ENCODE measurements at regions not wholly inside any gene's neighbourhood (a gene's known extent, or its start where the extent isn't known, plus 50 kb on each side); places are given as distances from the start of the nearest gene placed in this dataset.

- no peak overlapping the region for H3K4me3 ChIP-seq (ENCODE audit: low read depth, low read length)
- CTCF ChIA-PET: interaction anchor here (0.7 kb wide), 1 partner anchor 14 kb away, joined by 3 read pairs; no protein-coding TSS in a partner anchor
- POLR2A ChIA-PET: no interaction called here
- H3K27me3 ChIP-seq (ENCODE audit: control insufficient read depth, insufficient read depth, low read length): no peaks in the 10 kb centered on the region
- H3K36me3 ChIP-seq (ENCODE audit: control insufficient read depth, insufficient read depth, low read length): no peaks in the 10 kb centered on the region
- DNase-seq (ENCODE audit: low read depth): no peak
- TF ChIP-seq CTCF (IDR thresholded peaks at IDR 0.05; ENCODE audit: insufficient read depth, low read depth, low read length): no peak
Measured at GRCh38 chr12:60112063-60112462, 516.2 kb downstream of the SLC16A7 start.

GRCh38 chr12:60112763-60113162 is 516.9 kb downstream of the SLC16A7 start:
- H3K4me3 ChIP-seq (ENCODE audit: low read depth, low read length): no peak overlapping the region
- no peak for DNase-seq (ENCODE audit: low read depth)
- no peaks in the 10 kb centered on the region for H3K27me3 ChIP-seq (ENCODE audit: control insufficient read depth, insufficient read depth, low read length)
- CTCF ChIA-PET: no interaction called here
- no peaks in the 10 kb centered on the region for H3K36me3 ChIP-seq (ENCODE audit: control insufficient read depth, insufficient read depth, low read length)
- POLR2A ChIA-PET: no interaction called here
- TF ChIP-seq CTCF (IDR thresholded peaks at IDR 0.05; ENCODE audit: insufficient read depth, low read depth, low read length): no peak

GRCh38 chr12:60114169-60114568 is 518.3 kb downstream of the SLC16A7 start:
- POLR2A ChIA-PET: no interaction called here
- Histone ChIP-seq H3K4me3 (ENCODE audit: low read depth, low read length) (no peak overlapping the region), H3K36me3 (ENCODE audit: control insufficient read depth, insufficient read depth, low read length) (no peaks in the 10 kb centered on the region), H3K27me3 (ENCODE audit: control insufficient read depth, insufficient read depth, low read length) (no peaks in the 10 kb centered on the region)
- DNase-seq (ENCODE audit: low read depth): no peak
- CTCF ChIA-PET: no interaction called here
- TF ChIP-seq CTCF (IDR thresholded peaks at IDR 0.05; ENCODE audit: insufficient read depth, low read depth, low read length): no peak

- H3K4me3 ChIP-seq (ENCODE audit: low read depth, low read length): no peak overlapping the region
- no peak for DNase-seq (ENCODE audit: low read depth)
- no peak for TF ChIP-seq CTCF (IDR thresholded peaks at IDR 0.05; ENCODE audit: insufficient read depth, low read depth, low read length)
- ChIA-PET CTCF (no interaction called here), POLR2A (no interaction called here)
- no peaks in the 10 kb centered on the region for H3K27me3 ChIP-seq (ENCODE audit: control insufficient read depth, insufficient read depth, low read length)
- H3K36me3 ChIP-seq (ENCODE audit: control insufficient read depth, insufficient read depth, low read length): no peaks in the 10 kb centered on the region
Measured at GRCh38 chr12:60119327-60119726, 523.5 kb downstream of the SLC16A7 start.

GRCh38 chr12:60120199-60120598 is 524.4 kb downstream of the SLC16A7 start:
- ChIA-PET CTCF (no interaction called here), POLR2A (no interaction called here)
- no peak for TF ChIP-seq CTCF (IDR thresholded peaks at IDR 0.05; ENCODE audit: insufficient read depth, low read depth, low read length)
- Histone ChIP-seq H3K36me3 (ENCODE audit: control insufficient read depth, insufficient read depth, low read length) (no peaks in the 10 kb centered on the region), H3K27me3 (ENCODE audit: control insufficient read depth, insufficient read depth, low read length) (no peaks in the 10 kb centered on the region), H3K4me3 (ENCODE audit: low read depth, low read length) (no peak overlapping the region)
- DNase-seq (ENCODE audit: low read depth): no peak

All from BJ (cell line).